ENCODE measurements at regions not wholly inside any gene's neighbourhood (a gene's known extent, or its start where the extent isn't known, plus 50 kb on each side); places are given as distances from the start of the nearest gene placed in this dataset.
"Not testable (repeated sequence)": the region's sequence is repeated elsewhere in the genome, so short reads cannot be mapped to it uniquely, and the experiment has no call there.

- TF ChIP-seq CTCF, POLR2A (IDR thresholded peaks at IDR 0.05): not testable (repeated sequence)
These were observed 5476.6 kb upstream of the TPTE start for GRCh38 chr21:5044812-5045211.
